Spleen (tissue), 7 donors: ENCODE measurements at regions not wholly inside any gene's neighbourhood (a gene's known extent, or its start where the extent isn't known, plus 50 kb on each side); places are given as distances from the start of the nearest gene placed in this dataset.

Experiments used
- CTCF ChIP-seq, 11 experiments: fragments of 200-600 bp in 7 of 11; fragments of 450-650 bp in 4 of 11; sonication (generic) in 4 of 11; IDR thresholded peaks in 8 of 11; conservative IDR thresholded peaks in 3 of 11; 1 replicate in 7 of 11; 2 replicates in 4 of 11; pipeline versions ENCODE4 v1.4.0 to v1.8.0; 2016 to 2021; ENCODE audit warnings: antibody characterized with exemption in 11 of 11, inconsistent platforms in 4 of 11, mild to moderate bottlenecking in 1 of 11
- POLR2A ChIP-seq, 3 donors: fragments of 450-650 bp; IDR thresholded peaks; one replicate each; pipeline ENCODE4 v1.5.1; 2017; ENCODE audit warnings: antibody characterized with exemption in 3 of 3, mild to moderate bottlenecking in 1 of 3
- POLR2AphosphoS5 ChIP-seq, 3 donors: sonication (generic); formaldehyde crosslinking; IDR thresholded peaks; one replicate each; pipeline ENCODE4 v1.5.1; 2017; ENCODE audit warnings: antibody characterized with exemption in 3 of 3
- donor health status: DM: no; HTN: no; CAD: no; lungs with moderate emphysema.
- donor health status: DM: no; HTN: no; CAD: no.
- donor health status: DM: no; HTN: no; CAD: no.

GRCh38 chr3:40971191-40972168 lies 227.8 kb upstream of the CTNNB1 start:
- peak in 1 of 3 donors; percentile 76 for TF ChIP-seq POLR2AphosphoS5 (IDR thresholded peaks at IDR 0.05)
- peak in 1 of 11 experiments; percentile 27 for TF ChIP-seq CTCF (IDR thresholded peaks at IDR 0.05 in 8 of 11, conservative IDR thresholded peaks at IDR 0.05 in 3 of 11)
- no peak for TF ChIP-seq POLR2A (IDR thresholded peaks at IDR 0.05)
